Suppressor macrophage (primary cell): ENCODE measurements at regions not wholly inside any gene's neighbourhood (a gene's known extent, or its start where the extent isn't known, plus 50 kb on each side); places are given as distances from the start of the nearest gene placed in this dataset.
A peak's percentile ranks its signal among the peaks of the same experiment; 100 is the strongest.

Experiments
- DNase-seq, 4 experiments: peaks; one replicate each; pipeline ENCODE4 v3.0.0-alpha.2; 2020 to 2022

DNA sequence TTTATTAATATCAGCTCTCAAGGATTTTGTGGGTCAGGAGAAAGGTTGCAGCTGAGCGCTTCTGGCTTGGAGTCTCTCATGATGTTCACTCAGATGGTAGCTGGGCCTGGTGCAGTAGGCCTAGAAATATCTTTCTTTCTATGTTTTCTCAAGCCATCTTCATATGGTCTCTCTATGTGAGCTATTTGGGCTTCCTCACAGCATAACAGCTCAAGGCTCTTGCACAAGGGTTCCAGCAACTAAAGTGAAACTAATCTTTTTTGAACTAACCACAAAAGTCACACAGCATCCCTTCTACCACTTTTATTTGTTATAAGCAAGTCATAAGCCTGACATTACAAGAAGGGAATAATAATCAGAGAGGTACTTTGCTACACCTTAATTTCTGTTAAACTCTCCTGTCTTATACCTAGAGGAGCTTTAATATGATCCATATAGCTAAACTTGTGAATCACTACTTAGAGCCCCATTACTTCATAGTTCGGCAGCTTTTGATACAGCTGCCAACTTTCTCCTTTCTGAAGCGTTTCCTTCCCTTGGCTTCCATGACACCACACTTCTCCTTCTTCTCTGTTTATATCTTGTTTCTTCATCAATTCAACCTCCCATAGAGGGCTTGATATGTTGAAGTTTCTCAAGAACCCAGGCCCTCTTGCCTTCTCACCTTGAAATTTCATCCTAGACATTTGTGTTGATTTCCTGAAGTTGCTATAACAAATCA is 720.2 kb downstream of the LTN1 start:
- DNase-seq: peak in 1 of 4 experiments; percentile 7

DNA sequence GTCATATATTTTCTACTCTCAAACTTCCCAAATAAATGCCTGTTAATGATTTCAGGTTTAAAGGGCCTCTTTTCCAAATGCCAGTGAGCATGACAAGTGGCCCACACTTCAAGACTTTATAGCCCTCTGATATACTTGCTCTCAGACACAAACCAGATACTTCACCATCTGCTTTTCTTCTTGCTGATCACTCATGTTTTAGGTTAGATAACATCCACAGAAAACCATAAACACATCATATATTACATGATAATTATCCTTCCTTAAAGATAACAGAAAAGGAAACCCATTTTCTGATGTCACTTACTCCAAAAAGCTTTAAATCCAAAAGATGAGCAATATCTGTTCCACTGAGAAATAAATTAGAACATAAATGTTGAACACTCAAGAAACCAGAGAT is 723.5 kb downstream of the LTN1 start:
- no peak for DNase-seq

DNA sequence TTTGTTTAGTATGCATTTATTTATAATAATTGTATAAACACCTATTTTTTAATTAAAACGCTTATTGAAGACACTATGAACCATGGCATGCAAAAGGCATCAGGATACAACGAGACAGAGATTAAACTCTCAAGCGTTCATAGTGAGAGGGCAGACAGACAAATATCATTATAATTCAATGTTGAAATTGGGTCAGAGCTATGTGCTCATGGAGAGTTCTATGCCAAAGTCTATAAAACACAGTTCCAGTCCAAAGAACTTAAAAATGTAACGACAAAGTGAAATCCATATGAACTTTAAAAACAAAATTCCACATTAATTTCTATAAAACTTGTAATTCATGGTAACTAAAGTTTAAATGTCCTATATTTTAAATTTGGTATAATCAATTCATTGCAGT is 724.0 kb downstream of the LTN1 start:
- DNase-seq: no peak

DNA sequence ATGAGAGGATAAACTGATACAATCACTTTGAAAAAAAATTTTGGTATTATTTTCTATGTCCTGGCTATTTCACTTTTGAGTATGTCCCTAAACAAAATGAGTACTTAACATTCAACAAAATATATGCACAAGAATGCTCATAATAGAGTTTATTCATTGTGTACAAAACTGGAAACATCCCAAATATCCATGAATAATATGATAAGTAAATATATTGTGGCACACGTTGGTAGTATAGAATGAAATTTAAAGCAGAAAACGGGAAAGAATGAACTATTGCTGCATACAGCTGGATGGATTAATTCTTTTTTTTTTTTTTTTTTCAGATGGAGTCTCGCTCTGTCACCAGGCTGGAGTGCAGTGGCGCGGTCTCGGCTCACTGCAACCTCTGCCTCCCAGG is 725.2 kb downstream of the LTN1 start:
- no peak for DNase-seq

DNA sequence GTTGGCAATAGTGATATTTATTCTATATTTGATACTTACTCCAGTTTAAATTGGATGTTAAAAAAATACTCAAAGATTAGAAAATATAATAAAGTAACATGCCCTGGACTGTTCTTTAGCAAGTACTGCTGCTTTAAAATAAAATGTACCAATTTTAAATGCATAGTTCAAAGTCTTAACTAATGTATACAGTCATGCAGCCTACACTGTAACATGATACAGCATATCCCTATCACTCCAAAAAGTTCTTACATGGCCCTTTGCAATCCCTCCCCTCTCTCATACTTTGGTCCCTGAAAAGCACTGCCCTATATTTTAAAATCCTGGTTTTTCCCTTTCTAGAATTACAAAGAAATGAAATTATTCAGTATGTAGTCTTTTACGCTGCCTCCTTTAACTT is 726.6 kb downstream of the LTN1 start:
- DNase-seq: no peak

DNA sequence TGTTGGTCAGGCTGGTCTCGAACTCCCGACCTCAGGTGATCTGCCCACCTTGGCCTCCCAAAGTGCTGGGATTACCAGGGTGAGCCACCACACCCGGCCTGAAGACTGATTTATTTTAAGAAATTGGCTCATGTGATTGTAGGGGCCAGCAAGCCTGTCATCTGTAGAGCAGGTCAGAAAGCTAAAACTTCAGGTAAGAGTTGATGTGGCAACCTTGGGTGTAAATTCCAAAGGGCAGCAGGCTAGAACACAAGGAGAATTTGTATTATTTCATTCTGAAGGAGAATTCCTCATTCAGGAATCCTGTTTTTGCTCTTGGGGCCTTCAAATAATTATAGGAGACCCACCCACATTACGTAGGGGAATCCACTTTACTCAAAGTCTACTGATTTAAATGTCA is 728.7 kb downstream of the LTN1 start:
- no peak for DNase-seq

DNA sequence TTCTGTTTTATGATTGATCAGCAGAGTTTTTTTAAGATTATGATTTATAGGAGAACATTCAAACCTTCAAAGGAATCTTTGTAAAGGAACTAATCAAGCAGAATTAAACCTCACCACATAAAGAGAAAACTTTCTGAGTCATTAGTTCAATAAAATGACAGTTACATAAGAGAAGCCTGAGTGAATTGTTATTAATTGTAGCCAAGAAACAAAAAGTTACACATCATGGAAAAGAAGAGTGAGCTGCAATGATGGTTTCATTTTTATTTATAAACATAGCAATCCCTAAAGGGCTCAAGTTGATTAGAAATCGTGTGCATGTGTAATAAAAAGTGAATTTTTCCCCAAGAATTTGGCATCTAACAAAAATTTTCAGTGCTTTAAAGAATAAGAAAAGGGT is 731.4 kb downstream of the LTN1 start:
- DNase-seq: no peak

DNA sequence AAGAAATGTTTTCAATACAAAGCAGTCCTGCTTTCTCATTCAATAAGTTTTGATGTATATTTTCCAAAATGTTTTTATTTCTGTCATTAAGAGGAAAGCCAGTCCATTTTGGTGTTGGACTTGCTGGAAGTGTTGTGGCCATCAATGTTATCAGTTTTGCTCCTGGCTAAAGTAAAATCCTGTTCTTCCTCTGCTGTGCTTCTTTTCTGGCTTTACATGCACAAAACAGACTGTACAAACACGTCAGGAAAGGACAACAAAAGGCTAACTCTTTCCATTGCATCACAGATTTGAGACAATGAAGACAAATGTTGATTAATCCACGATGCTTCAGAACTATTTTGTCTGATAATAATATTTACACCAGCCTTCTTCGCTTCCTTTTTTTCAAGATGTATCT is 735.4 kb downstream of the LTN1 start:
- no peak for DNase-seq

DNA sequence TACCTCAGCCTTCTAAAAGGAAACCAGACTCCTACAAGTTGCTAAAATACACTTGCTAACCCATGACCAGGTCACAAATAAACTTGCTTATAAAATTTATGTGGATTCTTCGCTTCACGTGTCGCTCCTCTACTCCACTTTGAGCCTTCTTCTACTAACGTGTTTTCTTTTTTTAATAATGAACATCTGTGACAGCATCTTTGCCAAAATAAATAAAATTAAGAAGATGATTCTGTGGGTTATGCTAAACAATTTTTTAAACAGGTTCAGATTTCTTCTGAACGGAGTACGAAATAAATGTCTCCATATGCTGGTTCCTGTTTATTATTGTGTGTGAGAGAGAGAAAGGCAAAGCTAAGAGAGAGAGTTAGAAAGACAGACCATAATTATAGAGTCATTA is 735.8 kb downstream of the LTN1 start:
- DNase-seq: no peak

DNA sequence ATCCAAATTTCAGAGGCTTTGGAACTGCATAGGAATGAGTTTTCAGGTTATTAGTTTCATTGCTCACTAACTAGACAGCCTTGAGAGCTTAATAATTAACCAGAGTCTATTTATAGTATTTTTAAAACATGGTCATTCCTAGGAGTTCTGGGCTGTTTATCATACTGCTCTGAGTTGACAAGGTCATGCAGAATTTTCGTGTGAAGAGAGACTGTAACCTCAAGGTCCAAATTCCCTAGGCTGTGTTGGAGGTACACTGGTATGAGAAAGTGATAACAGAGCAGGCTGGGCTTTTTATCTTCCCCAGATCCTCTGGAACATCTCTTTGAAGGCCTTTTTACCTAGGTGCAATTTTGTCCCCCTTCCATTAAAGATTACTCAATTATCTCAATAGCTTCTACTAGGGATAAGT is 736.3 kb downstream of the LTN1 start:
- no peak for DNase-seq

DNA sequence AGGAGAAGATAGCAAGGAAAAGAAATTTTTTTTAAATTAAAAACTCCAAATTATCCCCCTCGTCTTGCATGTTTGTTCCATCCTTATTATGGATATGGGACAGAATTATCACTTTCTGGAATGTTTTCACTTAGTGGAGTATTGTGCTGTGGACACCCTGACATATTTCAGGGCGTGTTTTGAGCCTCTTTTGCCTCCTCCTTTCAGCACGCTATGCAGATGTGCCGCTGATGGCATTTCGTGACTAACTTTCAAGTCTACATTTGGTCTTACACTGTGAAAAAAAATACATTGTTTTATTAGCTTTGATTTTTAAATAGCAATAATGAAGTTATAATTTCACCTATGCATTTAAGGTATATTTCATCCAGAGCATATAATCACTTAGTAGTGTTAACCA is 738.7 kb downstream of the LTN1 start:
- DNase-seq: no peak

DNA sequence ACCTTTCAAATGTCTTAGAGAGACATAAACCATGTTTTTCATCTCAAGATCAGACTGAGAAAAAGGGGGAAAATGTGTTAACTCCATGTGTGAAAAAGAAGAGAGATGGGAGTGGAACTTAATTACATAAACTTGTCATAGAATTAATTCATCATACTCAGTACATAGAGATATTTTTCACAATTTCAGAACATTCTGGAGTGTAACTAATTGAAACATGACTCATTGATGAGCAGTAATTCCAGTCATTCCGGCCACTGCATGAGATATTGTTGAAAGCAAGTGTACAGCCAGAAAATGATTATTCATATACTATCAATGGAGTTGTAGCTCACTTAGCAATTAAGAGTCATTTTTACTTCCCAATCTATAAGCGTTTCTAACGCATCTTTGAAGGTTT is 739.3 kb downstream of the LTN1 start:
- no peak for DNase-seq

DNA sequence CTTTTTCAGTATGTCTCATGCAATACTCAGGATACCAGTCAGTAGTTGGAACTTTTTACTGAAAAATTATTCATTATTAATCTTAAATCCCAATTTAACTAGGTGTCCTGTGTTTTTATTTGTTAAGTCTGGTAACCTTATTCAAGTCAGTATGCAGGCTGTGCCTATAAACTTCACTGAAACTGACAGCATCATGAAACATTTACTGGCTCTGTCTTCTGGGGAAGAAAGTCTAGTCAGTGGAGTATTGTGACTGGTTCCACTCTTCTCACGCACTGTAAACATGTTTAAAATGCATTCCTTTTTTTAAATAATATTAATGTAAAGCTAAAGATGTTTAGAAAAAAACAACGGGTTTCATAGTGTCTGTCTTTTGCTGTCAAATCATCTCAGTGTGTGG is 739.7 kb downstream of the LTN1 start:
- DNase-seq: no peak

DNA sequence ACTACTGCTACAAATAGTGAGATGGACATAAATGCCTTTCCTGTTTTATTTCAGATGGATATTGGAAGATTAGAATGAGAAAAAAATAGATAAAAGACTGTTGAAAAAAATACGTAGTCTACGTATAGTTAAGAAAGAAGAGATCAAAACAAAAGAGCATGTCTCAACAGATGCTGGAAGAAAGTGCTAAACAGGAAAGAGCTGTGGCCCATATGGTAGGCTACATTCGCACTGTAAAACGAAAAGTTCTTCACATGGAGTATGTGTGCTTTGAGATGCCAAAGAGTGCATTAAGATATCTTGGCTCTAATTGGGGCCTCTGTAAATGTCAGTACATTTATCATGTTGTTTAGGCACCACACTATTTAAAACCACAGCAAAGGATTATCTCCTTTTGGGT is 741.7 kb downstream of the LTN1 start:
- DNase-seq: no peak

DNA sequence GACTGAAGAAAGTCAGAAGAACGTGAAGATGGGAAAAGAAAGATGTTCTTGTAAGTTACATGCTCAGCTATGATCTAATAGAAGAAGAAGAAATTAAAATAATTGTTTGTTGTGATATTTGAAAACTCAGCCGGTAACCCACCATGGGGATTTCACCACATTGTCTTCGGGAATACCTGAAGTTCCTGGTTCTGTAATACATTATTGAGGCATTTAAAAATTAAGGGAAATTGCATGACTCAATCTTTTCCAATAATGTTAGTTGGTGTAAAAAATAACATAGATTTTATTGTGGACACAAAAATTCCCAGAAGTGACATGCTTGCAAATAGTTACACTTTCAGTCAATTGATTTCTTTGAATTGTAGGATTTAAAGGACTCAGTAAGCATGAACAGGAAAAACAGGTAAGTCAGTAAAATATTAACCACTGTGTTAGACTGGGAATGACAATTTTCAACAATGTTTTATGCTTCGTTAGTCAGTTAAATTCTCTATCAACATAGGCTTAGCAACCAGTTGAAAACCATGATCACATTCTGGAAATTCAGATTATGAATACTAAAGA is 745.1 kb downstream of the LTN1 start:
- DNase-seq: no peak

DNA sequence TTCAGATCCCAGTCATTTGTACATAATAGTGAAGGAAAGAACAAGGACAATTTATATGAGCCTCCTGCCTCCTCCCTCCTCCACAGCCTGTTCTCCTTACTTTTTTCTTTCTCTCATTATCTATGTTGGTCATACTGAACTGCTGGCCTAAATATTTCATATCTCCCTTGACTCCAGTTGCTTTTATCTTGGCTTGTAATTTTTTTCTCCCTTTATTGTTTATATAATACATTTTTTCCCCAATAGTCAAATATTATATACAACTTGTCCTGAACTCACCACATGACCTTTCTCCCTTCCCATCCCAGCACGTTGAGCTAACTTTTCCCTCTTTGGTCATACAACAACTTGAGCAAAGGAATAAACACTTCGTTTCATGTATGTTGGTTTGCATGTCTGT is 752.1 kb downstream of the LTN1 start:
- no peak for DNase-seq

DNA sequence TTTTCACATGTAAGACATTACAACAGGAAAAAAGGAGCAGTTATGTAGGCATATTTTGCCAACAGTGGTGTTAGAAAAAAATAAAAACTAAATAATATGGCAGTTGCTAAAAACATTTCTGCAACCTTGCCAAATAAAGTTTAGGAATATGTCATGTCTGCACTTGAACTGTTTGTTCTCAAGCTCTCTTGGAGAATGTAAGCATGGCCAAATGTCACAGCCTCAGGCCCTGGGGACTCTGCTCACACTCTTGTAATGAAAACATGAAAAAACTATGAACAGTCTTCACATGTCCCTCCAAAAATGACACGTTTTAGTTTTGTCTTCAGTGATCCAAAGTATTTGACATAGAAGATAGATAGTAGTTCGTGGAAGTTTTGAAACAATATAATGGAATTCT is 753.3 kb downstream of the LTN1 start:
- DNase-seq: no peak

DNA sequence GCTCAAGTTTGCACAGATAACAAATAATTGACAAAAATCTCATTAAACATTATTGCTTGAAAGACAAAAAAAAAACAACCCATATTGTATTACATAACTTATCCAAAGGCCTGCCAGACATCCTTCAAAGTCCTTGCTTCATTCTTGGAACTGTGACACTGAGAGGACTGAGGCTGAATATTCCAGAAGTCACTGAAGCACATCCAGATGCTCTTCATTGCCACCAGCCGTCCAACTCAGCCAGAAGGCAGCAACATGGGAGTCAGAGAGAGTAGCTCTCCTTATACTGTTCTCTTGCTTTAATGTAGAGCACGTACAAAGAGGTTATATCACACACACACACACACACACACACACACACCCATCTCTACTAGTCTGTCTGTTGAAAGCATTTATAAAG is 755.0 kb downstream of the LTN1 start:
- no peak for DNase-seq

DNA sequence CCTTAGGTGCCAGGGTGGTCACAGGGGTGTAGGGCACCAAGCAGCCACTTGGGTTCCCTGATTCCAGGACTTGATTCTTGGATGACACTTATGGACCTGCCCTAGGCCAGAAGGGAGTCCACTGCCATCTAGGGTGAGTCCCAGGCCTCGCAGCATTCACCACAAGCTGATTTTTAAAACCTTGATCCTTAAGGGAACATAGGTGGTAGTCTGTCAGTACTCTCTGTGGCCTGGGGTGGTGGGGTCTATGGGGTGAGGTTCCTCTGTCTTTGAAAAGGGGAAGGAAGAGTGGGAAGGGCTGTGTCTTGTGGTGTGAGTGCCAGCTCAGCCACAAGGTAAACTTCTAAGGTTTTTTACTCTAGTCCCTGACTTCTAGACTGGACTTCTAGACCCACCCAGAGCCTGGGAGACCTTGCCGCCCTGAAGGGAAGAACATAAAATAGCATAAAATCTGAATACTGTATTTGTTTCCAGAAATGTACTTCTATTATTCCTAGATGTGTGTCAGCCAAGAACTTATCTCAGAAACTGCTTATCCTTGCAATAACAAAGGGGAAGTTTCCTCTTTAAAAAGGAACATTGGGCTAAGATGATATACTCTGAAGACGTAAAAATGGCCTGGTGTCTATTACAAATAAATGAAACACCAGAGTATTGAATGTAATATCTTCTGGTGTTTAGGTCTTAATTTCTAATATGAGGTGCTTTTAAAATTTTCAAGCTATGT is 757.3 kb downstream of the LTN1 start:
- DNase-seq: peak; percentile 74 to 84 (median 78)

DNA sequence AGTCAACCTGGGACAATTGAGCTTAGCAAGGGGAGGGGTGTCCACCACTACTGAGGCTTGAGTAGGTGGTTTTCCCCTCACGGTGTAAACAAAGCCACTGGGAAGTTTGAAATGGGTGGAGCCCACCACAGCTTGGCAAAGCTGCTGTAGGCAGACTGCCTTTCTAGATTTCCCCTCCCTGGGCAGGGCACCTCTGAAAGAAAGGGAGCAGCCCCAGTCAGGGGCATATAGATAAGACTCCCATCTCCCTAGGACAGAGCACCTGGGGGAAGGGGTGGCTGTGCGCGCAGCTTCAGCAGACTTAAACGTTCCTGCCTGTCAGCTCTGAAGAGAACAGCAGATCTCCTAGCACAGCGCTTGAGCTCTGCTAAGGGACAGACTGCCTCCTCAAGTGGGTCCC is 758.4 kb downstream of the LTN1 start:
- no peak for DNase-seq

DNA sequence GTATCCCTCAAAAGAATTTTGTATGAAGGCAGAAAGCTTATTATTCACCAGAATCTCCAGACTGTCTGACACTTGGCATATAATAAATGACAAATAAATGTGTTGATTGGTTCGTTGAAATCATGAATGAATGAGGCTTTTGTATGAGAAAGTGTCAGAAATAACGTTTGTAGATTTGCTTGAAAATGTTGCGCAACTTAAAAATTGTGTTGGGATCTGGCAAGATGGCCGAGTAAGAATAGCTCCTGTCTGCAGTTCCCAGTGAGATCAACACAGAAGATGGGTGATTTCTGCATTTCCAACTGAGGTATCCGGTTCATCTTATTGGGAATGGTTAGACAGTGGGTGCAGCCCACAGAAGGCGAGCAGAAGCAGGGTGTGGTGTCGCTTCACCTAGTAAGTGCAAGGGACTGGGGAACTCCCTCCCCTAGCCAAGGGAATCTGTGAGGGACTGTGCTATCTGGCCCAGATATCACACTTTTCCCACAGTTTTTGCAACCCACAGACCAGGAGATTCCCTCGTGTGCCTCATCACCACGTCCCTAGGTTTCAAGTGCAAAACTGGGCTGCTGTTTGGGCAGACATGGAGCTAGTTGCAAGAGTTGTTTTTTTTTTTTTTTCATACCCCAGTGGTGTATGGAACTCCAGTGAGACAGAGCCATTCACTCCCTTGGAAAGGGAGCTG is 759.0 kb downstream of the LTN1 start:
- DNase-seq: no peak

DNA sequence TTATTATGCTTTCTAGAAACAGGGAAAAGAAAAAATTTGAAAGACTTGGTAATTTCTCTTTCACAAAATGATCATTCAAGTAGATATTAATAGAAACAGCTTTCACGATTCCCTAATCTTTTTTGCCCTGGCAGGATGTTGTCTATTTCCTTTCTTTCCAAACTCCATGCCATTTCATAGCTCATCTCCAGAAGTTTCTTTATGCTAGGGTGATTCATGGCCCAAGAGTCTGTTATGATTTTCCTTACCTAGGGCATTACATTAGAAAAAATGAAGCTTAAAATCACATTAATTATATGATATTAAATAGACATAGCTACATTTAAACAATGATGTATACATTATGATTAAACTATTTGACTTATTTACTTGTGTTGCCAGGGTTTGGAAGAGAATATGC is 762.1 kb downstream of the LTN1 start:
- no peak for DNase-seq

DNA sequence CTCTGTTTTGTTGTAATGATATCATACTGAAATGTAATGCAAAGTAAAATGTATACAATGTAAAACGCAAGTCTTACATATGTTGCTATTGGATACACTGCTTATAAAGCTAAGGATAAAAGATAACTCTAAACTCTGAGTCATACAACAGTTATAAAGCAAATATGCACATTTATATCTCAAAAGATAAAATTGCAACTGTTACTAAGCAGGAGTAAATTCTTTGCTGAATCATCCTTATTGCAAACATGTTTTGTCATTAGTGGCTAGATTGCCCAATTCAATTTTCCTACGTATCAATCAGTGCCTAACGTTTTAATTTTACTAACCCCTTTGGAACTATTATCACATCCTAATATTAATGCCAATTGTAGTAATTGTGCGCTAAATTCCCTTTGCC is 762.9 kb downstream of the LTN1 start:
- peak in 2 of 4 experiments; percentile 23 to 30 for DNase-seq

DNA sequence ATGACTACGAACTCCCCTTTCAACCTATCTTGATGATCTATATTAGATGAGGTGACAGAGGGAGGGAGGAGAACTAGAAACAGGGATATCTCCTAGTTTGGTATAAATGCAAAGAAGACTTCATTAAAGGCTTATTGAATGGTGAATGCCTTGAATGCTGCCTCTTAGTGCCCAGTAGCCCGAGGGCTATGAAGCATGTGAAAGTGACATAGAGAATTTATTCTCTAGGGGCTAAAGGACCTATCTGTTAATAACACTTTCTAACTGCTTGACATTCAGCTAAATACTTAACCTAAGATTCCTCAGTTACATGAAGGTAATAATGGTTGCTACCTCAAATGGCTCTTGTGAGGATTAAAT is 764.1 kb downstream of the LTN1 start:
- DNase-seq: no peak
